Head of caudate nucleus (tissue), 42 donors: ENCODE measurements at regions not wholly inside any gene's neighbourhood (a gene's known extent, or its start where the extent isn't known, plus 50 kb on each side); places are given as distances from the start of the nearest gene placed in this dataset.
"Not testable (repeated sequence)": the region's sequence is repeated elsewhere in the genome, so short reads cannot be mapped to it uniquely, and the experiment has no call there.

Source experiments
- DNase-seq, 42 donors: peaks; one replicate each; pipeline versions ENCODE4 v3.0.0 to v3.0.0-alpha.2; 2020 to 2021; ENCODE audit warnings: mixed read lengths in 7 of 42
- intact Hi-C: fragments of 100-400 bp; cut with DNase I; formaldehyde crosslinking; loops from one replicate; pipeline ENCODE4 v1.15.0; 2022

DNA sequence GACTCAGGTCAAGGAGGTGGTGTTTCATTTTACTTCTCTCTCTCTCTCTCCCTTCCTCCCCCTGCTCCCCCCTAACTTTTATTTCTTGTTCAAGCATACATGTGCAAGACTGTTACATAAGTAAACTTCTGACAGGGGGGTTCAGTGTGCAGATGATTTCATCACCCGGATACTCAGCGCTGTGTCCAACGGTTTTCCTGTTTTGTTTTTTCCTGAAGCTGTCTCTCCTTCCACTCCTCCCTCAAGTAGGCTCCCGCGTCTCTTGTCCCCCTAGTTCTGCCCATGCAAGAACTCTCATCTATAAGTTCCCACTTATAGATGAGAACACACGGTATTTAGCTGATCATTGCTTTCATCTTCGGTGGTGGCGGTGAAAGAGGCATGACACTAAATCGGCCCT is 751.9 kb upstream of the DEFB115 start:
- DNase-seq: no peak
- intact Hi-C loops: no loop called here

- intact Hi-C loops: no loop called here
- no peak for DNase-seq
These were observed 751.4 kb upstream of the DEFB115 start for GRCh38 chr20:30506100-30506499.

DNA sequence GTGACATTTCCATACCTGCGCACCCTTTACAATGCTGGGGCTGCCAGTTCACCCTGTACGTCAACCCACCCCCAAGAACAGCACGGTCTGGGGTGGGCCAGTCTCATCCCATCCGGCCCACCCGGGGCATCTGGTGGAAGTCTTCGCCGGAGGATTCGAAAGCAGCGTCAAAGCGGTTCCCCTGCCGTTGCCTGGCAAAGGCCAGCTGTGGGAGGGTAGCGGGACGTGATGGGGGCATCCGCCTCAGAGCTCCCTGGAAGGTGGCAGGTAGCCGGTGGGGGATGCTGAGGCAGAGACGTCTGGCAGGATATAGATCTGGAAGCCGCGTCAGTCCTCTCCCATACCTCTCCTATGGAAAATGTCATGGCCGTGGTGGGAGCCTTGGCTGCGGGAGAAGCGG is 749.1 kb upstream of the DEFB115 start:
- intact Hi-C loops, DNase-seq: not testable (repeated sequence)

GRCh38 chr20:30511322-30512030 is 746.0 kb upstream of the DEFB115 start:
- intact Hi-C loops: no loop called here
- DNase-seq: no peak

DNA sequence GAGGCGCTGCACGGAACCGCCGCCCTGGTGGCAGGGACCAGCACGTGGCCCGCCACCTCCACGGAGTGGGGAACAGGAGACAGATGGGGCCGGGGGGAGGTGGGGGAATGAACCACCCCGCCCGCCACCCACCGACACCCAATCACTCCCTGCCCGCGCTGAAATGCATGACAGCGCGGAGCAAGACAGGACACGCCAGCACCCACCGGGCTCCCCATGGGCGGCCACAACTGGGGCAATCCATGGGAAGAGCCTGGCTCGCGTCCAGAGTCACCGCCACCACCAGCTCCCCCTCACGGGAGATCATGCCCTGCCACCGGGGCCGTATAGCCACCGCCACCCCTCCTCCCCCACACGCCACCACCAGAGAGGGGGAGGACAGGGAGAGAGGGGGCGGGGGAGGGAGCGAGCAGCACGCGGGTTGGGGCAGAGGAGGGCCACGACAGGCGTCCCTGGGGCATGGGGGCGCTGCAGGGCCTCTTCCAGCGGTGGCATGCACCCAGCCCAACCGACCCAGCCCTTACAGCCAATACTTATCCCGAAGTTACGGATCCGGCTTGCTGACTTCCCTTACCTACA is 744.3 kb upstream of the DEFB115 start:
- intact Hi-C loops: no loop called here
- no peak for DNase-seq

- intact Hi-C loops, DNase-seq: not testable (repeated sequence)
These were observed 741.5 kb upstream of the DEFB115 start for GRCh38 chr20:30515915-30516314.

DNA sequence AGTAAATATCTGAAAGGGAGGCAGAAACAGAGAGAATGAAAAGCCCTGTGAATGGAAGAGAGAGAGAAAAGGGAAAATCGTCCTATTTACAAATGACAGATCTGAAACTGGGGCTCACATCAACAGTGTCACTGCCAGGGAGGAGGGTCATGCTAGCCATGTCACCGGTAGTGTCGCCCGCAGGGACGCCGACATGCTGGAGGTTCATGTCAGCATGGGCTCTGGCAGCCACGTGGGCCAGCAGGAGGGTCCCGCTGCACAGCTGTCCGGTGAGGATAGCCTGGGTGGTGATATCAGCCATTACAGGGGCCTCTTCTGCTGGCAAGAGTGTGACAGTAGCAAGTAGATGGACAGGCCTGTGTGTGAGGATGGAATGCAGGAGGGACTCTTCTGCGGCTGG is 738.6 kb upstream of the DEFB115 start:
- DNase-seq, intact Hi-C loops: not testable (repeated sequence)

- DNase-seq, intact Hi-C loops: not testable (repeated sequence)
These were observed 735.6 kb upstream of the DEFB115 start for GRCh38 chr20:30521686-30522415.

- intact Hi-C loops, DNase-seq: not testable (repeated sequence)
These were observed 733.3 kb upstream of the DEFB115 start for GRCh38 chr20:30524155-30524554.

- intact Hi-C loops, DNase-seq: not testable (repeated sequence)
These were observed 732.7 kb upstream of the DEFB115 start for GRCh38 chr20:30524761-30525160.

DNA sequence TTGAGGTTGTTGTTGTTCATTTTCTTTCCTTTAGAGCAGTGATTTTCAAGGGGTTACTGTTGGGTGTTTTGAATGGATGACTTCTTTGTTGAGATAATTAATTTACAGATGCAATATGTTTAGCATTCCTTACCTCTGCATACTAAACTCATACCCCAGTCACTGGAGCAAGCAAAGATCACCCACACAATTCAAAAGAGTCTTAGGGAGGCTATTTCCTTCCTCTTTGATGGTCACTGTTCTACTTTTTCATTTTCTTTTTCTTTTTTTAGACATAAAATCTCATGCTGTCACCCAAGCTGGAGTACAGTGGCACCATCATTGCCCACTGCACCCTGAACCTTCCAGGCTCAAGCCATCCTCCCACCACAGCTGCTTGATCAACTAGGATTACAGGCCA is 723.8 kb upstream of the DEFB115 start:
- intact Hi-C loops: not testable (repeated sequence)

DNA sequence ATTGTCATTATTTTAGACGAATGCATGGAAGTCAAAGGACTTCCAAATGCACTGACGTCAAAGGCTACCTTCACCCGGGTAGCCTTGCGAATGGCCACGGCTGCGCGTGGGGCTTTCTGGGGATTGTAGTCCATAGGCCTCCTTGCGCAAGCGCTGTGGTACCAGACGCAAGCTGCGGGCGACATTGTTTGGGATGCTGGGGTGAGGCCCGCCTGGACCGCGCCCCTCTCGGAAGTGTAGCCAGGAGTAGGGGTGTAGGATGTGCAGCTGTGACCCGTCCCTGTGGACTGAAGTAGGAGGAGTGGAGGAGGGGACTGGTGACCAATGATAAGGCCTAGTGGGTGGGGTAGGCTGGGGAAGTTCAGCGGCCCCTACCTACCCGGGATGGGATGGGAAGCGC is 720.0 kb upstream of the DEFB115 start:
- DNase-seq: peak in 38 of 42 donors; percentile 4 to 93 (median 66)
- intact Hi-C loops: not testable (repeated sequence)

More for the DNA sequence above, 723.8 kb upstream of the DEFB115 start:
- DNase-seq: not testable (repeated sequence)

- DNase-seq, intact Hi-C loops: not testable (repeated sequence)
These were observed 717.0 kb upstream of the DEFB115 start for GRCh38 chr20:30540330-30541069.

- intact Hi-C loops, DNase-seq: not testable (repeated sequence)
These were observed 706.2 kb upstream of the DEFB115 start for GRCh38 chr20:30551236-30551635.

DNA sequence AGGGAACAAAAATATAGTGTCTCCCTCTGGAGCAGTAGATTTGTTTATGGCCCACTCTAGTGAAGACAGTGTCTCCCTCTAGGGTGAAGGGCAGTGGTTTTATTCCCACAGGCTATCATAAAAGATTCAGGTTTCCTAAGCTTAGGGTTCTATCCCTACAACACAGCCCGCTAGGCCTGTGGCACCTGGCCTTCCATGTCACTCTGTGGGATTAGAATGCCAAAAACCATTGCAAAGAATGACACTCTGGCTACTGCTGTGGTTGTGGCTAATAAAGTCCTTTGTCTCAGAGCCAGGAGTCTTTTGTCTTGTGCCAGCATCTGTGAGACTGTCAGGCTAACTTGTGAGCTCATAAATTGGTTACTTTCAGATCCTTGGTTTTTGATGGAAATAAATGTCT is 700.7 kb upstream of the DEFB115 start:
- intact Hi-C loops, DNase-seq: not testable (repeated sequence)

DNA sequence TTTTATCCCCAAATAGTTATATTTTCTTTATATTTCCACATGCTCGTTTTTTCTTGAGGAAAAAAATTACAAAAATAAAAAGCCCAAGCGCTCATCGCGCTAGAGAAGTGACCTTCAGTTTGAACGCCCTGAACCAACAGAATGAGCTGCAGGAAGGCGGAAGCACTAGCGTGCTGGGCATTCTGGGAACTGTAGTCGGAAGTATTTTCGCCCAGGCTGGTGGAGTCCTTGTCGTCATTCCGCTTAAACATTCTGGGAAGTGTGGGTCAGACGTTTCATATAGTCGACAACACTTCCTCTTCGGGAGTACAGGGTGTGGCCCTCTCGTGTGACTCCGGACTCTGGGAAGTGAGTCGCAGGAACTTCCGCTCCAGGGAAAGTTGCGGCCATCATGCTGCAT is 692.4 kb upstream of the DEFB115 start:
- DNase-seq, intact Hi-C loops: not testable (repeated sequence)

GRCh38 chr20:30569867-30570266 is 687.6 kb upstream of the DEFB115 start:
- DNase-seq, intact Hi-C loops: not testable (repeated sequence)

DNA sequence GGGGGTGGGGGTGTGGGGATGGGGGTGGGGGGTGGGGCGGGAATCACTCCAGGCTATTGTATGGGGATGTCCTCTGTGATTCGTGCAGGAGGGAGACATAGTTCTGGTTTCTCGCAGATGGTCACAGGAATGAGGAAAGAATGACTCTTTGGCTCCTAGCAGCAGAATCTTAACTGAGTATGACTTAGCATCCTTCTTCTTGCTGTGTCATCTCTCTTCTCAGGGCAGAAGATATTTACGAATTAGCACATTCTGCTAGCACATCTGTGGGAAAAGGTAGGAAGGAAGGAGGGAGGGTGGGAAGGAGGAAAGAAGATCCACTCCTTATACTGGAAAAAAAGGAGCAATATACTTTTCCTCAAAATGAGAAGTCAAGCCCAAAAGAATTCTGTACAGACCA is 686.8 kb upstream of the DEFB115 start:
- intact Hi-C loops, DNase-seq: not testable (repeated sequence)

- DNase-seq, intact Hi-C loops: not testable (repeated sequence)
These were observed 683.1 kb upstream of the DEFB115 start for GRCh38 chr20:30574337-30574736.
